Spinal cord (tissue), 9 donors: ENCODE measurements at regions not wholly inside any gene's neighbourhood (a gene's known extent, or its start where the extent isn't known, plus 50 kb on each side); places are given as distances from the start of the nearest gene placed in this dataset.
A peak's percentile ranks its signal among the peaks of the same experiment; 100 is the strongest.

Experiments
- DNase-seq, 6 donors: peaks; one replicate each; pipeline versions ENCODE4 v3.0.0 to v3.0.0-alpha.2; 2013 to 2015; ENCODE audit warnings: low spot score in 6 of 6, low read depth in 4 of 6
- H3K27ac ChIP-seq: one replicate; pipeline ENCODE4 v1.5.1; 2013; ENCODE audit warnings: low read depth, low read length, control low read depth
- H3K27me3 ChIP-seq: one replicate; pipeline ENCODE4 v1.6.1; 2013; ENCODE audit warnings: low read length; ENCODE audit not compliant: control insufficient read depth, insufficient read depth
- H3K36me3 ChIP-seq: one replicate; pipeline ENCODE4 v1.6.1; 2013; ENCODE audit warnings: low read length; ENCODE audit not compliant: control insufficient read depth, insufficient read depth
- H3K4me1 ChIP-seq: one replicate; pipeline ENCODE4 v1.6.1; 2013; ENCODE audit warnings: low read length; ENCODE audit not compliant: control insufficient read depth, insufficient read depth
- H3K4me3 ChIP-seq: one replicate; pipeline ENCODE4 v1.5.1; 2013; ENCODE audit warnings: low read depth, low read length, control low read depth
- H3K9me3 ChIP-seq: one replicate; pipeline ENCODE4 v1.6.1; 2013; ENCODE audit warnings: low read length; ENCODE audit not compliant: control insufficient read depth, insufficient read depth
- WGBS: methylation state at CpG from one replicate; pipeline ENCODE4 v1.1.5; 2013; ENCODE audit warnings: missing lambda C conversion rate; ENCODE audit not compliant: insufficient coverage; 5-methylcytosine and 5-hydroxymethylcytosine counted together
- donor health status: healthy.

- H3K4me1 ChIP-seq: no peaks in the 10 kb centered on the region
- no peak overlapping the region for H3K27ac ChIP-seq
- no peaks in the 10 kb centered on the region for H3K36me3 ChIP-seq
- H3K4me3 ChIP-seq: no peak overlapping the region
- H3K9me3 ChIP-seq: no peaks in the 10 kb centered on the region
- 41% methylated on average over 3 of the region's 3 CpGs for WGBS
- H3K27me3 ChIP-seq: no peaks in the 10 kb centered on the region
- DNase-seq: peak in 3 of 6 donors; percentile 22 to 81 (median 64)
These were observed 394.9 kb upstream of the B3GALT2 start for GRCh38 chr1:193581341-193581740.

GRCh38 chr1:193580419-193580818, 394.0 kb upstream of the B3GALT2 start:
- Histone ChIP-seq H3K4me3 (no peak overlapping the region), H3K9me3 (no peaks in the 10 kb centered on the region), H3K27me3 (no peaks in the 10 kb centered on the region), H3K4me1 (no peaks in the 10 kb centered on the region), H3K27ac (no peak overlapping the region), H3K36me3 (no peaks in the 10 kb centered on the region)
- WGBS: no CpG with 5 or more reads among the region's 3 CpGs
- no peak for DNase-seq

- no peaks in the 10 kb centered on the region for H3K4me1 ChIP-seq
- H3K9me3 ChIP-seq: no peaks in the 10 kb centered on the region
- H3K27me3 ChIP-seq: no peaks in the 10 kb centered on the region
- no peak overlapping the region for H3K27ac ChIP-seq
- H3K4me3 ChIP-seq: no peak overlapping the region
- WGBS: no CpG with 5 or more reads among the region's 1 CpG
- DNase-seq: no peak
- H3K36me3 ChIP-seq: no peaks in the 10 kb centered on the region
These were observed 392.9 kb upstream of the B3GALT2 start for GRCh38 chr1:193579323-193579722.

GRCh38 chr1:193574913-193575312, 388.5 kb upstream of the B3GALT2 start:
- Histone ChIP-seq H3K4me3 (no peak overlapping the region), H3K4me1 (no peaks in the 10 kb centered on the region), H3K9me3 (peaks cover 2% of the 10 kb centered on the region), H3K27ac (no peak overlapping the region), H3K36me3 (no peaks in the 10 kb centered on the region), H3K27me3 (no peaks in the 10 kb centered on the region)
- no peak for DNase-seq

- H3K4me1 ChIP-seq: no peaks in the 10 kb centered on the region
- H3K36me3 ChIP-seq: no peaks in the 10 kb centered on the region
- DNase-seq: no peak
- H3K4me3 ChIP-seq: no peak overlapping the region
- no peaks in the 10 kb centered on the region for H3K27me3 ChIP-seq
- H3K9me3 ChIP-seq: peaks cover 2% of the 10 kb centered on the region
- H3K27ac ChIP-seq: no peak overlapping the region
These were observed 383.5 kb upstream of the B3GALT2 start for GRCh38 chr1:193569983-193570269.

GRCh38 chr1:193569096-193569982, 382.9 kb upstream of the B3GALT2 start:
- no CpG with 5 or more reads among the region's 1 CpG for WGBS
- Histone ChIP-seq H3K4me1 (no peaks in the 10 kb centered on the region), H3K36me3 (no peaks in the 10 kb centered on the region), H3K27me3 (no peaks in the 10 kb centered on the region), H3K27ac (no peak overlapping the region), H3K9me3 (peaks cover 2% of the 10 kb centered on the region), H3K4me3 (no peak overlapping the region)
- DNase-seq: no peak

GRCh38 chr1:193568512-193568911, 382.1 kb upstream of the B3GALT2 start:
- Histone ChIP-seq H3K9me3 (peaks cover 2% of the 10 kb centered on the region), H3K27ac (no peak overlapping the region)
- no CpG with 5 or more reads among the region's 1 CpG for WGBS

GRCh38 chr1:193567937-193568336, 381.5 kb upstream of the B3GALT2 start:
- Histone ChIP-seq H3K27ac (no peak overlapping the region), H3K4me3 (no peak overlapping the region), H3K36me3 (no peaks in the 10 kb centered on the region), H3K4me1 (no peaks in the 10 kb centered on the region), H3K9me3 (peaks cover 2% of the 10 kb centered on the region), H3K27me3 (no peaks in the 10 kb centered on the region)
- DNase-seq: no peak
- 67% methylated on average over 1 of the region's 3 CpGs for WGBS

More at GRCh38 chr1:193568512-193568911, 382.1 kb upstream of the B3GALT2 start:
- Histone ChIP-seq H3K27me3 (no peaks in the 10 kb centered on the region), H3K4me1 (no peaks in the 10 kb centered on the region), H3K4me3 (no peak overlapping the region), H3K36me3 (no peaks in the 10 kb centered on the region)
- no peak for DNase-seq

- Histone ChIP-seq H3K36me3 (no peaks in the 10 kb centered on the region), H3K27me3 (no peaks in the 10 kb centered on the region), H3K27ac (no peak overlapping the region), H3K4me1 (no peaks in the 10 kb centered on the region), H3K9me3 (peaks cover 2% of the 10 kb centered on the region), H3K4me3 (no peak overlapping the region)
- WGBS: 100% methylated on average over 2 of the region's 4 CpGs
- DNase-seq: no peak
These were observed 380.3 kb upstream of the B3GALT2 start for GRCh38 chr1:193566735-193567134.

GRCh38 chr1:193565971-193566577, 379.7 kb upstream of the B3GALT2 start:
- Histone ChIP-seq H3K9me3 (peaks cover 2% of the 10 kb centered on the region), H3K4me3 (no peak overlapping the region), H3K4me1 (no peaks in the 10 kb centered on the region), H3K36me3 (no peaks in the 10 kb centered on the region), H3K27me3 (no peaks in the 10 kb centered on the region), H3K27ac (no peak overlapping the region)
- DNase-seq: no peak
- no CpG with 5 or more reads among the region's 2 CpGs for WGBS
